ENCODE measurements at regions not wholly inside any gene's neighbourhood (a gene's known extent, or its start where the extent isn't known, plus 50 kb on each side); places are given as distances from the start of the nearest gene placed in this dataset.

DNA sequence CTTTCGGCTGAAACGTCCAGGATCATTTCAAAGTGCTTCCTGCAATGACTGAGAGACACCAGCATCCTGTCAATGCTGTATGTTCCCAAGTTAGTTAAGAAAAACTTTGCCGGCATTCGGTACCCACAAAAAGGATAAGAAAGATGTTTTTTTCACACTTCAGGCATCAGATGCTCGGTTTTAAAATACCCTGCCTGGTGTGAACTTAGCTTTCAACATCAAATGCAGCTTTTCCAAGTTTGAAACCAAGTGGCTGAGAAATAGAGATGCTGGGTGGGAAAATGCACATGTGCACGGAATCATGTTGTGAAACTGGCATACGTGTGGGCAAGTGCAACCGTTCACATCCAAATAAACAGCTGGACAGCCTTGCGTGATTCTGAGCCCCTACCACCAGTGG, 254.9 kb upstream of the IGF1R start:
- TF ChIP-seq CTCF (IDR thresholded peaks at IDR 0.05; ENCODE audit: insufficient read depth, low read length, poor library complexity, severe bottlenecking), result no peak
- TF ChIP-seq EZH2phosphoT487 (conservative IDR thresholded peaks at IDR 0.05; ENCODE audit: low read length), result no peak
